K562 (cell line): ENCODE measurements at regions not wholly inside any gene's neighbourhood (a gene's known extent, or its start where the extent isn't known, plus 50 kb on each side); places are given as distances from the start of the nearest gene placed in this dataset.

Experiments
- ATAC-seq: fragments of 200-7000 bp; cut with Tn5 transposase; 3 replicates; pipeline ENCODE4 v1.9.1; 2020; ENCODE audit warnings: moderate library complexity
- BruUV-seq: library from RNA; stranded (reverse); fragments of 400-500 nt; replicated peaks from 2 replicates; lab custom pipeline; 2021; lab: Mats Ljungman, UMichigan
- CTCF ChIA-PET: fragments of 300-600 bp; formaldehyde crosslinking; extraction: SDS; loops from one replicate; lab custom pipeline; 2021; ENCODE audit warnings: low intra/inter-chr PET ratio; lab: Yijun Ruan, JAX
- POLR2A ChIA-PET: fragments of 300-600, 350-650 bp; sonication (Branson Sonifier 250); formaldehyde crosslinking; extraction: SDS; loops from one replicate; lab custom pipeline; 2021; ENCODE audit warnings: antibody characterized with exemption, inconsistent platforms; lab: Yijun Ruan, JAX
- DNase-seq, 4 experiments: peaks; one replicate each; pipeline versions ENCODE4 v3.0.0 to v3.0.0-alpha.2; 2011 to 2018; ENCODE audit warnings: low spot score in 3 of 4, mixed read lengths in 3 of 4; ENCODE audit errors: extremely low read depth in 1 of 4
- FAIRE-seq: peaks from 2 replicates; lab custom pipeline; 2011; peaks lifted over from hg19 to GRCh38; lab: Jason Lieb, UNC
- H2AFZ ChIP-seq: 2 replicates; pipeline ENCODE4 v1.6.0; 2011; ENCODE audit warnings: low read depth, low read length, control low read depth, inconsistent platforms
- H3K27ac ChIP-seq: fragments of 200-600 bp; 3 replicates; pipeline ENCODE4 v1.8.0; 2011; ENCODE audit warnings: low read depth, mild to moderate bottlenecking, control low read depth, inconsistent platforms, low read length, moderate library complexity, mixed read lengths; ENCODE audit errors: extremely low read depth
- H3K27me3 ChIP-seq, 2 experiments: fragments of 300-600 bp in 1 of 2; 2 replicates in 1 of 2; 3 replicates in 1 of 2; pipeline versions ENCODE4 v1.6.0 to v1.8.0; 2011; ENCODE audit warnings: inconsistent platforms in 2 of 2, low read length in 2 of 2, mild to moderate bottlenecking in 1 of 2, mixed read lengths in 1 of 2, moderate library complexity in 1 of 2; ENCODE audit not compliant: control insufficient read depth in 2 of 2, insufficient read depth in 2 of 2
- H3K36me3 ChIP-seq: fragments of 300-600 bp; 3 replicates; pipeline ENCODE4 v1.8.0; 2011; ENCODE audit warnings: mild to moderate bottlenecking, low read length, inconsistent platforms; ENCODE audit not compliant: control insufficient read depth, insufficient read depth
- H3K4me1 ChIP-seq, 2 experiments: fragments of 200-600 bp in 1 of 2; replicated peaks in 1 of 2; 2 replicates in 1 of 2; 3 replicates in 1 of 2; pipeline versions ENCODE4 v1.5.1 to v1.8.0; 2011; ENCODE audit warnings: inconsistent platforms in 2 of 2, low read length in 2 of 2, mild to moderate bottlenecking in 1 of 2, mixed read lengths in 1 of 2, moderate library complexity in 1 of 2; ENCODE audit not compliant: control insufficient read depth in 2 of 2, insufficient read depth in 2 of 2
- H3K4me2 ChIP-seq: 2 replicates; pipeline ENCODE4 v1.6.1; 2011; ENCODE audit warnings: low read length, control low read depth, inconsistent platforms, mixed read lengths; ENCODE audit not compliant: insufficient read depth
- H3K4me3 ChIP-seq: fragments of 200-600 bp; sonication (generic), shearing (Covaris generic); 2 replicates; pipeline ENCODE4 v1.5.1; 2016; ENCODE audit warnings: control low read depth, inconsistent platforms
- H3K79me2 ChIP-seq: fragments of 200-600 bp; 3 replicates; pipeline ENCODE4 v1.8.0; 2011; ENCODE audit warnings: low read length, inconsistent platforms; ENCODE audit not compliant: control insufficient read depth, insufficient read depth
- H3K9ac ChIP-seq, 2 experiments: 2 replicates each; pipeline versions ENCODE4 v1.6.0 to v1.6.1; 2011; ENCODE audit warnings: low read depth in 2 of 2, low read length in 2 of 2, control low read depth in 1 of 2, inconsistent platforms in 1 of 2, mild to moderate bottlenecking in 1 of 2, mixed read lengths in 1 of 2; ENCODE audit not compliant: insufficient read depth in 1 of 2
- H3K9me1 ChIP-seq: one replicate; pipeline ENCODE4 v1.6.0; 2011; ENCODE audit warnings: inconsistent platforms, mild to moderate bottlenecking, low read length, moderate library complexity; ENCODE audit not compliant: control insufficient read depth, insufficient read depth
- H3K9me3 ChIP-seq: replicated peaks from 2 replicates; pipeline ENCODE4 v1.5.1; 2011; ENCODE audit warnings: low read depth, low read length, inconsistent platforms; ENCODE audit not compliant: control insufficient read depth, insufficient read depth
- H4K20me1 ChIP-seq: replicated peaks from 2 replicates; pipeline ENCODE4 v1.6.1; 2011; ENCODE audit warnings: low read length, inconsistent platforms, mixed read lengths; ENCODE audit not compliant: control insufficient read depth, insufficient read depth
- HBP1 ChIP-seq: fragments of 450-650 bp; formaldehyde crosslinking; IDR thresholded peaks from 2 replicates; pipeline ENCODE4 v1.4.0; 2022; ENCODE audit warnings: missing genetic modification characterization
- IRF2 ChIP-seq: sonication (generic); formaldehyde crosslinking; IDR thresholded peaks from 2 replicates; pipeline ENCODE4 v1.8.1; 2022; ENCODE audit warnings: mild to moderate bottlenecking, missing genetic modification reagents
- MGA ChIP-seq: fragments of 450-650 bp; IDR thresholded peaks from 2 replicates; pipeline ENCODE4 v1.6.1; 2016; ENCODE audit warnings: mild to moderate bottlenecking, moderate library complexity
- ZBTB1 ChIP-seq: sonication (generic); formaldehyde crosslinking; IDR thresholded peaks from 2 replicates; pipeline ENCODE4 v1.8.1; 2023; ENCODE audit warnings: missing genetic modification reagents, low read depth, mild to moderate bottlenecking, borderline replicate concordance
- ZNF57 ChIP-seq: fragments of 450-650 bp; formaldehyde crosslinking; IDR thresholded peaks from 2 replicates; pipeline ENCODE4 v1.4.0; 2020; ENCODE audit warnings: mild to moderate bottlenecking, moderate library complexity
- WGBS: fragments of 100-300 bp; shearing (Covaris generic); methylation state at CpG from one replicate; pipeline ENCODE4 v1.1.6; 2016; ENCODE audit warnings: low coverage, mixed read lengths; ENCODE audit not compliant: insufficient coverage; ENCODE audit errors: missing lambda C conversion rate; 5-methylcytosine and 5-hydroxymethylcytosine counted together
- in situ Hi-C: fragments of 300-500 bp; cut with MboI; formaldehyde crosslinking; loops from 4 replicates; pipeline ENCODE4 v1.15.0; 2018; ENCODE audit warnings: inconsistent platforms, mixed read lengths
- intact Hi-C: fragments of 100-400 bp; cut with micrococcal nuclease; formaldehyde crosslinking; loops from 2 replicates; pipeline ENCODE4 v1.14.2; 2022

GRCh38 chr3:14306142-14306541, 96.3 kb upstream of the SLC6A6 start:
- no peak for TF ChIP-seq ZBTB1 (CRISPR knock-in tag)
- no peak for TF ChIP-seq IRF2 (CRISPR knock-in tag)
- TF ChIP-seq MGA: no peak
- no peak for TF ChIP-seq ZNF57
- no peak for TF ChIP-seq HBP1 (CRISPR knock-in tag)
- H3K9me3 ChIP-seq: no peaks in the 10 kb centered on the region
- no peaks in the 10 kb centered on the region for H3K79me2 ChIP-seq
- no peaks in the 10 kb centered on the region for H3K36me3 ChIP-seq
- H3K27me3 ChIP-seq: peaks cover 0 to 9% of the 10 kb centered on the region in 2 experiments; a peak in 1 of 5 replicates
- DNase-seq: no peak
- H3K27ac ChIP-seq: no peak overlapping the region
- peak overlapping the region; percentile 22 for H2AFZ ChIP-seq
- BruUV-seq: no TSS peak
- ATAC-seq: no peak
- ChIA-PET CTCF (no interaction called here), POLR2A (interaction anchor here (1.2 kb wide), 1 partner anchor 11 kb away, joined by 4 read pairs; no protein-coding TSS in a partner anchor)
- in situ Hi-C loops: no loop called here
- peak overlapping the region in 1 of 2 experiments; percentile 12; a peak in 1 of 4 replicates for H3K9ac ChIP-seq
- no peak overlapping the region for H3K4me3 ChIP-seq
- intact Hi-C loops: loop anchor here (10.0 kb wide), 1 partner anchor 411 kb away; no protein-coding TSS in a partner anchor
- no peak for FAIRE-seq
- WGBS: 48% methylated on average over 9 of the region's 10 CpGs
- peaks cover 0 to 14% of the 10 kb centered on the region in 2 experiments; a peak in 2 of 5 replicates for H3K4me1 ChIP-seq
- H3K9me1 ChIP-seq: no peaks in the 10 kb centered on the region
- no peak overlapping the region for H3K4me2 ChIP-seq
- no peaks in the 10 kb centered on the region for H4K20me1 ChIP-seq
